ENCODE measurements at regions not wholly inside any gene's neighbourhood (a gene's known extent, or its start where the extent isn't known, plus 50 kb on each side); places are given as distances from the start of the nearest gene placed in this dataset.

- TF ChIP-seq, protein P1, sequence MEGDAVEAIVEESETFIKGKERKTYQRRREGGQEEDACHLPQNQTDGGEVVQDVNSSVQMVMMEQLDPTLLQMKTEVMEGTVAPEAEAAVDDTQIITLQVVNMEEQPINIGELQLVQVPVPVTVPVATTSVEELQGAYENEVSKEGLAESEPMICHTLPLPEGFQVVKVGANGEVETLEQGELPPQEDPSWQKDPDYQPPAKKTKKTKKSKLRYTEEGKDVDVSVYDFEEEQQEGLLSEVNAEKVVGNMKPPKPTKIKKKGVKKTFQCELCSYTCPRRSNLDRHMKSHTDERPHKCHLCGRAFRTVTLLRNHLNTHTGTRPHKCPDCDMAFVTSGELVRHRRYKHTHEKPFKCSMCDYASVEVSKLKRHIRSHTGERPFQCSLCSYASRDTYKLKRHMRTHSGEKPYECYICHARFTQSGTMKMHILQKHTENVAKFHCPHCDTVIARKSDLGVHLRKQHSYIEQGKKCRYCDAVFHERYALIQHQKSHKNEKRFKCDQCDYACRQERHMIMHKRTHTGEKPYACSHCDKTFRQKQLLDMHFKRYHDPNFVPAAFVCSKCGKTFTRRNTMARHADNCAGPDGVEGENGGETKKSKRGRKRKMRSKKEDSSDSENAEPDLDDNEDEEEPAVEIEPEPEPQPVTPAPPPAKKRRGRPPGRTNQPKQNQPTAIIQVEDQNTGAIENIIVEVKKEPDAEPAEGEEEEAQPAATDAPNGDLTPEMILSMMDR (IDR thresholded peaks at IDR 0.05): no peak
- TF ChIP-seq POLR2AphosphoS5 (IDR thresholded peaks at IDR 0.05; ENCODE audit: low read depth, low read length) (no peak), SIN3A (IDR thresholded peaks at IDR 0.05; ENCODE audit: borderline replicate concordance, insufficient read depth, low read depth, low read length) (no peak)
- TF ChIP-seq, protein P2, sequence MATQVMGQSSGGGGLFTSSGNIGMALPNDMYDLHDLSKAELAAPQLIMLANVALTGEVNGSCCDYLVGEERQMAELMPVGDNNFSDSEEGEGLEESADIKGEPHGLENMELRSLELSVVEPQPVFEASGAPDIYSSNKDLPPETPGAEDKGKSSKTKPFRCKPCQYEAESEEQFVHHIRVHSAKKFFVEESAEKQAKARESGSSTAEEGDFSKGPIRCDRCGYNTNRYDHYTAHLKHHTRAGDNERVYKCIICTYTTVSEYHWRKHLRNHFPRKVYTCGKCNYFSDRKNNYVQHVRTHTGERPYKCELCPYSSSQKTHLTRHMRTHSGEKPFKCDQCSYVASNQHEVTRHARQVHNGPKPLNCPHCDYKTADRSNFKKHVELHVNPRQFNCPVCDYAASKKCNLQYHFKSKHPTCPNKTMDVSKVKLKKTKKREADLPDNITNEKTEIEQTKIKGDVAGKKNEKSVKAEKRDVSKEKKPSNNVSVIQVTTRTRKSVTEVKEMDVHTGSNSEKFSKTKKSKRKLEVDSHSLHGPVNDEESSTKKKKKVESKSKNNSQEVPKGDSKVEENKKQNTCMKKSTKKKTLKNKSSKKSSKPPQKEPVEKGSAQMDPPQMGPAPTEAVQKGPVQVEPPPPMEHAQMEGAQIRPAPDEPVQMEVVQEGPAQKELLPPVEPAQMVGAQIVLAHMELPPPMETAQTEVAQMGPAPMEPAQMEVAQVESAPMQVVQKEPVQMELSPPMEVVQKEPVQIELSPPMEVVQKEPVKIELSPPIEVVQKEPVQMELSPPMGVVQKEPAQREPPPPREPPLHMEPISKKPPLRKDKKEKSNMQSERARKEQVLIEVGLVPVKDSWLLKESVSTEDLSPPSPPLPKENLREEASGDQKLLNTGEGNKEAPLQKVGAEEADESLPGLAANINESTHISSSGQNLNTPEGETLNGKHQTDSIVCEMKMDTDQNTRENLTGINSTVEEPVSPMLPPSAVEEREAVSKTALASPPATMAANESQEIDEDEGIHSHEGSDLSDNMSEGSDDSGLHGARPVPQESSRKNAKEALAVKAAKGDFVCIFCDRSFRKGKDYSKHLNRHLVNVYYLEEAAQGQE (IDR thresholded peaks at IDR 0.05; ENCODE audit: insufficient read depth in 1 of 2, low read depth in 2 of 2, low read length in 1 of 2): no peak
Observed at GRCh38 chr20:6401893-6402557, 279.2 kb upstream of the FERMT1 start.
